ENCODE measurements at regions not wholly inside any gene's neighbourhood (a gene's known extent, or its start where the extent isn't known, plus 50 kb on each side); places are given as distances from the start of the nearest gene placed in this dataset.
A peak's percentile ranks its signal among the peaks of the same experiment; 100 is the strongest.

- DNase-seq (ENCODE audit: low spot score) = no peak
Measured at GRCh38 chrX:39633293-39633692, 464.5 kb downstream of the BCOR start.

GRCh38 chrX:39636481-39636880 lies 461.3 kb downstream of the BCOR start:
- no peak for DNase-seq (ENCODE audit: low spot score)

- no peak for DNase-seq (ENCODE audit: low spot score)
Measured at GRCh38 chrX:39638526-39638925, 459.2 kb downstream of the BCOR start.

- DNase-seq (ENCODE audit: low spot score) = no peak
Measured at GRCh38 chrX:39639871-39640270, 457.9 kb downstream of the BCOR start.

- DNase-seq (ENCODE audit: low spot score) = no peak
Measured at GRCh38 chrX:39640866-39641265, 456.9 kb downstream of the BCOR start.

- DNase-seq (ENCODE audit: low spot score) = no peak
Measured at GRCh38 chrX:39642071-39642470, 455.7 kb downstream of the BCOR start.

- DNase-seq (ENCODE audit: low spot score) = no peak
Measured at GRCh38 chrX:39643550-39643949, 454.2 kb downstream of the BCOR start.

GRCh38 chrX:39645178-39645895 lies 452.4 kb downstream of the BCOR start:
- no peak for DNase-seq (ENCODE audit: low spot score)

GRCh38 chrX:39648548-39649254 lies 449.1 kb downstream of the BCOR start:
- no peak for DNase-seq (ENCODE audit: low spot score)

- DNase-seq (ENCODE audit: low spot score) = no peak
Measured at GRCh38 chrX:39650768-39651347, 446.9 kb downstream of the BCOR start.

GRCh38 chrX:39652336-39652735 lies 445.4 kb downstream of the BCOR start:
- DNase-seq (ENCODE audit: low spot score) = peak; percentile 4

GRCh38 chrX:39653691-39654090 lies 444.1 kb downstream of the BCOR start:
- no peak for DNase-seq (ENCODE audit: low spot score)

GRCh38 chrX:39654183-39654925 lies 443.4 kb downstream of the BCOR start:
- DNase-seq (ENCODE audit: low spot score) = no peak

GRCh38 chrX:39654952-39655351 lies 442.8 kb downstream of the BCOR start:
- DNase-seq (ENCODE audit: low spot score) = no peak

- no peak for DNase-seq (ENCODE audit: low spot score)
Measured at GRCh38 chrX:39661116-39661907, 436.4 kb downstream of the BCOR start.

- DNase-seq (ENCODE audit: low spot score) = no peak
Measured at GRCh38 chrX:39665830-39666518, 431.8 kb downstream of the BCOR start.

GRCh38 chrX:39667191-39667590 lies 430.6 kb downstream of the BCOR start:
- DNase-seq (ENCODE audit: low spot score) = no peak

GRCh38 chrX:39667736-39668482 lies 429.8 kb downstream of the BCOR start:
- no peak for DNase-seq (ENCODE audit: low spot score)

- no peak for DNase-seq (ENCODE audit: low spot score)
Measured at GRCh38 chrX:39669668-39670067, 428.1 kb downstream of the BCOR start.

- DNase-seq (ENCODE audit: low spot score) = no peak
Measured at GRCh38 chrX:39670281-39670680, 427.5 kb downstream of the BCOR start.
